Erythroblast (primary cell): ENCODE measurements at regions not wholly inside any gene's neighbourhood (a gene's known extent, or its start where the extent isn't known, plus 50 kb on each side); places are given as distances from the start of the nearest gene placed in this dataset.

Experiments used
- GATA1 ChIP-seq: IDR thresholded peaks from 2 replicates; pipeline ENCODE4 v1.6.1; 2011; ENCODE audit warnings: low read depth, mild to moderate bottlenecking, control low read depth, low read length, moderate library complexity
- POLR2A ChIP-seq: IDR thresholded peaks from 2 replicates; pipeline ENCODE4 v1.6.1; 2011; ENCODE audit warnings: mild to moderate bottlenecking, low read length

GRCh38 chr12:66963901-66964300 is 285.0 kb upstream of the GRIP1 start:
- TF ChIP-seq POLR2A (no peak), GATA1 (no peak)
